RWPE1 (cell line): ENCODE measurements at regions not wholly inside any gene's neighbourhood (a gene's known extent, or its start where the extent isn't known, plus 50 kb on each side); places are given as distances from the start of the nearest gene placed in this dataset.

Experiments used
- CTCF ChIA-PET: fragments of 350-600 bp; sonication (Branson Sonifier 250); formaldehyde crosslinking; extraction: SDS; loops from one replicate; lab custom pipeline; 2021; lab: Yijun Ruan, JAX
- POLR2A ChIA-PET: fragments of 400-600 bp; formaldehyde crosslinking; extraction: SDS; loops from one replicate; lab custom pipeline; 2020; ENCODE audit warnings: antibody characterized with exemption; ENCODE audit not compliant: low non-redundant PET; lab: Yijun Ruan, JAX
- DNase-seq: peaks from one replicate; pipeline ENCODE4 v3.0.0; 2012; ENCODE audit warnings: low spot score
- H3K27ac ChIP-seq: fragments of 450-650 bp; 2 replicates; pipeline ENCODE4 v1.5.1; 2017
- TF ChIP-seq, protein P1 (sequence below): fragments of 450-650 bp; conservative IDR thresholded peaks from 2 replicates; pipeline ENCODE4 v1.5.1; 2017; ENCODE audit warnings: low read depth, mild to moderate bottlenecking

DNA sequence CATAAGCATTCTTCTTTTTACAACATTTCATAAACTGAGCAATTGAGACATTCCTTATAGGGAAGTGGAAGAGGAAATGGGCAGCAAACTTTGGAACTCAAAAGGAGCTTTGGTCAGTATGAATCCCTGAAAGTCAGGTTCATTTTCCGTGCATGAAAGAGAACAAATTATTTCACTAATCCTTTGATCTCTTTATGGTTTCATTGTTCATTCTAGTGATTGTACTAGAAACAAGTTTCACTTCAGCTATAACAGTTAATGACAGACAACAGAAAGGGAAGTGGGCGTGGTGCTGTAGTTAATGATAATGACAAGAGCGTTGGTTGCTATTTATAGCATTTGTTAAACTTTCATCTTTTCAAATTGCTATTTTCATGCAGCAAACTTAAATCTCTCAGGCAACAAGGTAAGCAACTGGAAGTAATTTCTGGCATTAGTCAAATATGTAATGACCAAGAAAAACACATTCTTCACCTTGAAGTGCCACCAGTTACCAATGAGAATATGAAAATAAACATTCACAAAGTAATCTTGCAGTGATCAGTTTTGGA is 98.4 kb downstream of the AREG start:
- CTCF ChIA-PET = interaction anchor here (0.6 to 1.0 kb wide), 2 partner anchors 37 to 132 kb away, joined by 3 to 4 read pairs; no protein-coding TSS in a partner anchor
- no peak overlapping the region for H3K27ac ChIP-seq
- TF ChIP-seq, protein P1, sequence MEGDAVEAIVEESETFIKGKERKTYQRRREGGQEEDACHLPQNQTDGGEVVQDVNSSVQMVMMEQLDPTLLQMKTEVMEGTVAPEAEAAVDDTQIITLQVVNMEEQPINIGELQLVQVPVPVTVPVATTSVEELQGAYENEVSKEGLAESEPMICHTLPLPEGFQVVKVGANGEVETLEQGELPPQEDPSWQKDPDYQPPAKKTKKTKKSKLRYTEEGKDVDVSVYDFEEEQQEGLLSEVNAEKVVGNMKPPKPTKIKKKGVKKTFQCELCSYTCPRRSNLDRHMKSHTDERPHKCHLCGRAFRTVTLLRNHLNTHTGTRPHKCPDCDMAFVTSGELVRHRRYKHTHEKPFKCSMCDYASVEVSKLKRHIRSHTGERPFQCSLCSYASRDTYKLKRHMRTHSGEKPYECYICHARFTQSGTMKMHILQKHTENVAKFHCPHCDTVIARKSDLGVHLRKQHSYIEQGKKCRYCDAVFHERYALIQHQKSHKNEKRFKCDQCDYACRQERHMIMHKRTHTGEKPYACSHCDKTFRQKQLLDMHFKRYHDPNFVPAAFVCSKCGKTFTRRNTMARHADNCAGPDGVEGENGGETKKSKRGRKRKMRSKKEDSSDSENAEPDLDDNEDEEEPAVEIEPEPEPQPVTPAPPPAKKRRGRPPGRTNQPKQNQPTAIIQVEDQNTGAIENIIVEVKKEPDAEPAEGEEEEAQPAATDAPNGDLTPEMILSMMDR = no peak
- POLR2A ChIA-PET = no interaction called here
- DNase-seq = no peak

DNA sequence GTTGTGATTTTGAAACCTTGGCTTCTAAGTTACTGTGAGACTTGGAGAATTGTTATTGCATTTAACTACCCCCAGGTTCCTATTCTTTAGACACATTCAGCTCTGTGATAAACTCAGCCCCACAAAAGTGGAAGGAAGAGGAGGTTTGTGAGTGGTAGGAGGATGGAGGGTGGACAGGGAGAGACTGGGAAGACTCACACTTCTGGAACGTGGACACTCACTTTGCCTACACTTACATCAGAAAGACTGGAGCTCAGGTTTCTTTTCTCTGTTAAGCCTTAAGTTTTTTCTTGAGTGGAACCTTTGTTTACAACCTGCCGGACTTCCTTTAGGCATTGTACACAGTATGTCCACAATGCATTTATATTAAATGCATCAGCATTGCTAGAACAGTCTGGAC is 99.0 kb downstream of the AREG start:
- TF ChIP-seq, protein P1 = no peak
- H3K27ac ChIP-seq = no peak overlapping the region
- ChIA-PET POLR2A (interaction anchor here (0.7 kb wide), 1 partner anchor 107 kb away, joined by 3 read pairs; no protein-coding TSS in a partner anchor), CTCF (interaction anchor here (0.6 to 1.0 kb wide), 2 partner anchors 38 to 132 kb away, joined by 3 to 4 read pairs; no protein-coding TSS in a partner anchor)
- DNase-seq = no peak

DNA sequence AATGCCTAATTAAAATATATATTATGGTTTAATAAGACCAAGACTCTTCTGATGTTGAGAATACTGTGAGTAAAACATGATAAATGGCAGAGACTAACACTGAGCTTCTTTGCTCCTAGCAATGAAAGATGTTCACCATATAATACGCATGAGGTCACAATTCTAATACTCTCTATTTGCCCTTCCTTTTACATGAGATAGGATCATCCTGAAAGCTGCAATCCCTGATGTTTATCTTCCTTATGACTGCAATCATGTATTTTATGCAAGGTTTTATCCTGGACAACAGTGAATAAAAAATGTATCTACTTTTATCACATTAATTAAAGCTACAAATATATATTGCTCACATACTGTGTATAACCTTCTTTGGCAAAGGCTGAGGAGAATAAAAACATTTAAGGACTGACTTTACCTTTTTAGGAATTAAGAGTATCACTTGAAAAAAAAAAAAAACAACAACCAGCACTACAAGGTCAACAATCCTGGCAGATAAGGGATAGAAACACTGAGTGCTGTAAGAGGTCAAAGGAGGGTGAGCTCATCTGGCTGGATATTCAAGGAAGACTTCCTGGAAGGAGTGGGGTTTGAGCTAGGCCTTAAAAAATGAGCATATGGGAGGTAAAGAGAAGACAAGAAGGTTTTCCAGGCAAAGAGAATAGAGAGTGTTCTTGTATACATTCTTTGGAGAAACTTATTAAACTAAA is 99.9 kb downstream of the AREG start:
- H3K27ac ChIP-seq = no peak overlapping the region
- no peak for DNase-seq
- ChIA-PET POLR2A (no interaction called here), CTCF (interaction anchor here (0.7 to 1.5 kb wide), 4 partner anchors 31 to 488 kb away, joined by 3 to 5 read pairs (median 3); no protein-coding TSS in a partner anchor)
- TF ChIP-seq, protein P1 = no peak

DNA sequence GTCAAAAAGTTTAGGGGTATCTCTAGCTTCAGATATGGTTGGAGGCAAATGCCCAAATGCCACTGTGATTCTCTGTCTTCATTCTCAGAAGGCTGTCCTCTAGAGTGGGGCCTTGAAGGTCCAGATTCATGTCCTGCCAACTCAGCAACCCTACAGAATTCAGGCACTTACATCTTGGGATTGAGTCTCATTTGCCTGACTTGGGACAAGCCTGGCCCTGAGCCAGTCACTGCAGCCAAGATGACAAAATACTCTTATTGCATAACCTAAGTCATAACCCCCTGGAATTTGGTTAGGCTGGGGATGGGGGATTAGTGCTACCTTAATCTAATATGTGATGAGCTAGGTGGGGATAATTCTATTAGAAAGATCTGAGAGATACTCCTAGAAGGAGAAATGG is 100.5 kb downstream of the AREG start:
- TF ChIP-seq, protein P1 = no peak
- peak overlapping the region; percentile 55; the same call in 1 of the 2 replicates for H3K27ac ChIP-seq
- peak; percentile 8 for DNase-seq
- ChIA-PET CTCF (interaction anchor here (1.1 to 1.5 kb wide), 2 partner anchors 31 to 126 kb away, joined by 3 to 5 read pairs; no protein-coding TSS in a partner anchor), POLR2A (no interaction called here)

DNA sequence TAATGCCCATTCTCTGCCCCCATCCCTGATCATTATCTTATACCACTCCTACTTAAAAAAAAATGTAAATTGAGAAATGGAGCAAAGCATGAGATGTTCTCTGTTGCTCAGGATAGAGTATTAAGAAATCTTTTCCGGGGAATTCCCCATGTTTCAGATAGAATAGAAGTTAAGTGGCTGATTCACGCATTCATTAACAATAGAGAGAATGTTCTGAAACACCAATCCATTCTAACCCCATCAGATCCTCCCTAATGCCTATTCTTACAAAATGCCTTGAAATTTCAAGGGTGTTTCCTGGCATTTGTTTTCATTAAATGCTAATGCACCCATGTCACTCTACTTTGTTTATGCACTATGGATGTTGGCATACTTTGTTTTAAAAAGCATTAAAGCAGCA is 101.1 kb downstream of the AREG start:
- DNase-seq = peak; percentile 79
- TF ChIP-seq, protein P1 = no peak
- ChIA-PET CTCF (no interaction called here), POLR2A (no interaction called here)
- no peak overlapping the region for H3K27ac ChIP-seq

DNA sequence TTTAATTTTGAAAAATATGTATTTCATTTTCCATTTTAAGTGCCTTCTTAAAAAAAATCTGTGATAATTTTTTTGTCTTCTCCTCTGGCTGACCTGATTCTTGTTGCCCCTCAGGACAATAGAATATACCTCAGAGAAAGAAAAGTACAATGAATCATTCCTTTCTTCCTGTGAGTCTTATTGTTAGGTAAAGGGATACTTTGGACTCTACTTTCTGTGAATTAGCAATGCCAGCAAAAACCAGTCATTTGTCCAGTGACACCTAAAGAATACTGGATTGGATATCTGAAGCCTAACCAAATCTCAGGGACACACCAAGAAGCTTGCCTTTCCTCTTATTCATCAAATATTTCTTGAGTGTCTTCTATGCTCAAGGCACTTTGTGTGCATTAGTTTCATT is 102.1 kb downstream of the AREG start:
- DNase-seq = no peak
- CTCF ChIA-PET = no interaction called here
- H3K27ac ChIP-seq = no peak overlapping the region
- POLR2A ChIA-PET = no interaction called here
- TF ChIP-seq, protein P1 = no peak
